ENCODE measurements at regions not wholly inside any gene's neighbourhood (a gene's known extent, or its start where the extent isn't known, plus 50 kb on each side); places are given as distances from the start of the nearest gene placed in this dataset.
"Not testable (repeated sequence)": the region's sequence is repeated elsewhere in the genome, so short reads cannot be mapped to it uniquely, and the experiment has no call there.

- DNase-seq (ENCODE audit: low spot score) (no peak), FAIRE-seq (no peak)
These were observed 248.3 kb upstream of the MAD2L1 start for GRCh38 chr4:120314969-120315368.

GRCh38 chr4:120304801-120305200 is 238.2 kb upstream of the MAD2L1 start:
- FAIRE-seq = no peak
- no peak for DNase-seq (ENCODE audit: low spot score)

GRCh38 chr4:120299631-120300030 is 233.0 kb upstream of the MAD2L1 start:
- no peak for DNase-seq (ENCODE audit: low spot score)
- FAIRE-seq = no peak

- FAIRE-seq = no peak
- DNase-seq (ENCODE audit: low spot score) = no peak
These were observed 226.7 kb upstream of the MAD2L1 start for GRCh38 chr4:120293341-120293740.

- FAIRE-seq (no peak), DNase-seq (ENCODE audit: low spot score) (no peak)
These were observed 224.9 kb upstream of the MAD2L1 start for GRCh38 chr4:120291541-120291940.

GRCh38 chr4:120290553-120290952 is 223.9 kb upstream of the MAD2L1 start:
- FAIRE-seq (no peak), DNase-seq (ENCODE audit: low spot score) (no peak)

GRCh38 chr4:120286813-120287212 is 220.2 kb upstream of the MAD2L1 start:
- DNase-seq (ENCODE audit: low spot score) = no peak
- FAIRE-seq = no peak

- no peak for DNase-seq (ENCODE audit: low spot score)
- FAIRE-seq = no peak
These were observed 214.9 kb upstream of the MAD2L1 start for GRCh38 chr4:120281581-120281980.

GRCh38 chr4:120277391-120277790 is 210.7 kb upstream of the MAD2L1 start:
- no peak for FAIRE-seq
- DNase-seq (ENCODE audit: low spot score) = no peak

- no peak for DNase-seq (ENCODE audit: low spot score)
- FAIRE-seq = no peak
These were observed 200.0 kb upstream of the MAD2L1 start for GRCh38 chr4:120266602-120267001.

GRCh38 chr4:120263618-120264017 is 197.0 kb upstream of the MAD2L1 start:
- DNase-seq (ENCODE audit: low spot score) (no peak), FAIRE-seq (no peak)

- FAIRE-seq = no peak
These were observed 194.5 kb upstream of the MAD2L1 start for GRCh38 chr4:120261117-120261516.

GRCh38 chr4:120256112-120256775 is 189.6 kb upstream of the MAD2L1 start:
- DNase-seq (ENCODE audit: low spot score); FAIRE-seq: not testable (repeated sequence)

More at GRCh38 chr4:120261117-120261516, 194.5 kb upstream of the MAD2L1 start:
- no peak for DNase-seq (ENCODE audit: low spot score)

GRCh38 chr4:120238277-120238973 is 171.8 kb upstream of the MAD2L1 start:
- DNase-seq (ENCODE audit: low spot score) (no peak), FAIRE-seq (no peak)

GRCh38 chr4:120236873-120237272 is 170.2 kb upstream of the MAD2L1 start:
- FAIRE-seq (no peak), DNase-seq (ENCODE audit: low spot score) (no peak)

- no peak for DNase-seq (ENCODE audit: low spot score)
- FAIRE-seq = no peak
These were observed 165.4 kb upstream of the MAD2L1 start for GRCh38 chr4:120232050-120232449.

GRCh38 chr4:120228086-120228485 is 161.4 kb upstream of the MAD2L1 start:
- no peak for FAIRE-seq

GRCh38 chr4:120227554-120227953 is 160.9 kb upstream of the MAD2L1 start:
- no peak for FAIRE-seq
- no peak for DNase-seq (ENCODE audit: low spot score)

More at GRCh38 chr4:120228086-120228485, 161.4 kb upstream of the MAD2L1 start:
- DNase-seq (ENCODE audit: low spot score) = no peak

GRCh38 chr4:120225527-120225926 is 158.9 kb upstream of the MAD2L1 start:
- no peak for FAIRE-seq

GRCh38 chr4:120218981-120219380 is 152.3 kb upstream of the MAD2L1 start:
- DNase-seq (ENCODE audit: low spot score) = no peak
- no peak for FAIRE-seq

More at GRCh38 chr4:120225527-120225926, 158.9 kb upstream of the MAD2L1 start:
- DNase-seq (ENCODE audit: low spot score) = no peak

- DNase-seq (ENCODE audit: low spot score) = no peak
- no peak for FAIRE-seq
These were observed 148.7 kb upstream of the MAD2L1 start for GRCh38 chr4:120215350-120215749.

GRCh38 chr4:120211408-120212015 is 144.9 kb upstream of the MAD2L1 start:
- FAIRE-seq = no peak
- no peak for DNase-seq (ENCODE audit: low spot score)
